Right atrium auricular region (tissue), 2 donors: ENCODE measurements at regions not wholly inside any gene's neighbourhood (a gene's known extent, or its start where the extent isn't known, plus 50 kb on each side); places are given as distances from the start of the nearest gene placed in this dataset.

ENCODE experiments used
- DNase-seq: peaks from one replicate; pipeline ENCODE4 v3.0.0-alpha.2; 2019; ENCODE audit warnings: low spot score
- H3K27ac ChIP-seq, 2 donors: fragments of 200-600 bp; sonication (generic); 1 replicate in 1 of 2; 2 replicates in 1 of 2; pipeline ENCODE4 v1.5.1; 2016 to 2019
- H3K27me3 ChIP-seq, 2 donors: fragments of 200-600 bp; sonication (generic); one replicate each; pipeline versions ENCODE4 v1.5.1 to v1.6.0; 2017 to 2019
- H3K36me3 ChIP-seq: fragments of 200-600 bp; sonication (generic); one replicate; pipeline ENCODE4 v1.5.1; 2016
- H3K4me1 ChIP-seq, 2 donors: fragments of 200-600 bp; sonication (generic); one replicate each; pipeline versions ENCODE4 v1.5.1 to v1.6.0; 2017 to 2019
- H3K4me3 ChIP-seq, 2 donors: fragments of 200-600 bp; sonication (generic); 1 replicate in 1 of 2; 2 replicates in 1 of 2; pipeline ENCODE4 v1.5.1; 2017 to 2019; ENCODE audit warnings: mild to moderate bottlenecking in 1 of 2, moderate library complexity in 1 of 2
- H3K9me3 ChIP-seq, 2 donors: fragments of 200-600 bp; sonication (generic); one replicate each; pipeline ENCODE4 v1.5.1; 2019
- CTCF ChIP-seq, 2 donors: fragments of 200-600 bp; sonication (generic); IDR thresholded peaks; one replicate each; pipeline ENCODE4 v1.5.1; 2019; ENCODE audit warnings: antibody characterized with exemption in 2 of 2

GRCh38 chr7:3244241-3244814, 56.7 kb upstream of the SDK1 start:
- no peak for TF ChIP-seq CTCF (IDR thresholded peaks at IDR 0.05)

GRCh38 chr7:3245077-3245476, 56.0 kb upstream of the SDK1 start:
- H3K27me3 ChIP-seq = no peaks in the 10 kb centered on the region
- no peak for TF ChIP-seq CTCF (IDR thresholded peaks at IDR 0.05)
- H3K4me3 ChIP-seq = no peak overlapping the region
- H3K4me1 ChIP-seq = no peaks in the 10 kb centered on the region
- H3K9me3 ChIP-seq = peaks cover 0 to 6% of the 10 kb centered on the region in 2 donors
- no peak overlapping the region for H3K27ac ChIP-seq
- no peaks in the 10 kb centered on the region for H3K36me3 ChIP-seq
- no peak for DNase-seq

More at GRCh38 chr7:3244241-3244814, 56.7 kb upstream of the SDK1 start:
- H3K9me3 ChIP-seq = peaks cover 0 to 6% of the 10 kb centered on the region in 2 donors
- H3K4me3 ChIP-seq = no peak overlapping the region
- no peak overlapping the region for H3K27ac ChIP-seq
- no peak for DNase-seq
- H3K4me1 ChIP-seq = no peaks in the 10 kb centered on the region
- no peaks in the 10 kb centered on the region for H3K27me3 ChIP-seq
- no peaks in the 10 kb centered on the region for H3K36me3 ChIP-seq

GRCh38 chr7:3245721-3246120, 55.3 kb upstream of the SDK1 start:
- no peaks in the 10 kb centered on the region for H3K36me3 ChIP-seq
- TF ChIP-seq CTCF (IDR thresholded peaks at IDR 0.05) = no peak
- H3K27ac ChIP-seq = no peak overlapping the region

GRCh38 chr7:3246127-3246526, 54.9 kb upstream of the SDK1 start:
- no peak for DNase-seq
- H3K4me3 ChIP-seq = no peak overlapping the region
- no peak for TF ChIP-seq CTCF (IDR thresholded peaks at IDR 0.05)
- no peaks in the 10 kb centered on the region for H3K4me1 ChIP-seq
- no peaks in the 10 kb centered on the region for H3K36me3 ChIP-seq
- no peak overlapping the region for H3K27ac ChIP-seq
- H3K27me3 ChIP-seq = no peaks in the 10 kb centered on the region
- peaks cover 0 to 6% of the 10 kb centered on the region in 2 donors for H3K9me3 ChIP-seq

More at GRCh38 chr7:3245721-3246120, 55.3 kb upstream of the SDK1 start:
- no peak for DNase-seq
- peaks cover 0 to 6% of the 10 kb centered on the region in 2 donors for H3K9me3 ChIP-seq
- H3K4me1 ChIP-seq = no peaks in the 10 kb centered on the region
- H3K4me3 ChIP-seq = no peak overlapping the region
- H3K27me3 ChIP-seq = no peaks in the 10 kb centered on the region

- H3K27ac ChIP-seq = no peak overlapping the region
- DNase-seq = no peak
- no peaks in the 10 kb centered on the region for H3K36me3 ChIP-seq
- TF ChIP-seq CTCF (IDR thresholded peaks at IDR 0.05) = no peak
- no peak overlapping the region for H3K4me3 ChIP-seq
- H3K27me3 ChIP-seq = no peaks in the 10 kb centered on the region
- H3K4me1 ChIP-seq = no peaks in the 10 kb centered on the region
- peaks cover 0 to 6% of the 10 kb centered on the region in 2 donors for H3K9me3 ChIP-seq
Observed at GRCh38 chr7:3246651-3247050, 54.4 kb upstream of the SDK1 start.

GRCh38 chr7:3250725-3251124, 50.3 kb upstream of the SDK1 start:
- TF ChIP-seq CTCF (IDR thresholded peaks at IDR 0.05) = no peak
- H3K36me3 ChIP-seq = no peaks in the 10 kb centered on the region

More at GRCh38 chr7:3250725-3251124, 50.3 kb upstream of the SDK1 start:
- Histone ChIP-seq H3K4me3 (no peak overlapping the region), H3K9me3 (peaks cover 0 to 6% of the 10 kb centered on the region in 2 donors), H3K27ac (no peak overlapping the region), H3K27me3 (no peaks in the 10 kb centered on the region), H3K4me1 (no peaks in the 10 kb centered on the region)
- no peak for DNase-seq
